Activated CD4-positive, alpha-beta T cell treated with anti-CD3 and anti-CD28 coated beads for 36 hours (primary cell): ENCODE measurements at regions not wholly inside any gene's neighbourhood (a gene's known extent, or its start where the extent isn't known, plus 50 kb on each side); places are given as distances from the start of the nearest gene placed in this dataset.

Experiments
- ATAC-seq: fragments of 200-7000 bp; cut with Tn5 transposase; one replicate; pipeline ENCODE4 v1.10.0; 2021; ENCODE audit warnings: mild to moderate bottlenecking, moderate library complexity
- CTCF ChIA-PET: fragments of 350-600 bp; sonication (Branson Sonifier 250); formaldehyde crosslinking; loops from one replicate; lab custom pipeline; 2021; ENCODE audit warnings: antibody characterized with exemption; lab: Charles Lee
- POLR2A ChIA-PET: fragments of 350-600 bp; sonication (Branson Sonifier 250); formaldehyde crosslinking; loops from one replicate; lab custom pipeline; 2021; ENCODE audit warnings: antibody characterized with exemption, inconsistent platforms; lab: Charles Lee
- DNase-seq: peaks from one replicate; pipeline ENCODE4 v3.0.0-alpha.2; 2020
- H3K27ac Mint-ChIP-seq: one replicate; pipeline ENCODE4 v1.8.0; 2021; ENCODE audit warnings: mixed read lengths
- H3K27me3 Mint-ChIP-seq: one replicate; pipeline ENCODE4 v1.8.0; 2021; ENCODE audit warnings: mixed read lengths
- H3K36me3 Mint-ChIP-seq: one replicate; pipeline ENCODE4 v1.8.0; 2021; ENCODE audit warnings: low read depth, mixed read lengths
- H3K4me1 Mint-ChIP-seq: one replicate; pipeline ENCODE4 v1.8.0; 2021; ENCODE audit warnings: mixed read lengths
- H3K4me3 Mint-ChIP-seq: one replicate; pipeline ENCODE4 v1.8.0; 2021; ENCODE audit warnings: mild to moderate bottlenecking, moderate library complexity, mixed read lengths
- H3K9me3 Mint-ChIP-seq: one replicate; pipeline ENCODE4 v1.8.0; 2021; ENCODE audit warnings: low read depth, mixed read lengths
- intact Hi-C, 2 experiments: fragments of 100-400 bp; cut with DNase I in 1 of 2; cut with micrococcal nuclease in 1 of 2; formaldehyde crosslinking; loops; one replicate each; pipeline versions ENCODE4 v1.14.2 to v1.15.1; 2022 to 2024; cut with DNase I, micrococcal nuclease

DNA sequence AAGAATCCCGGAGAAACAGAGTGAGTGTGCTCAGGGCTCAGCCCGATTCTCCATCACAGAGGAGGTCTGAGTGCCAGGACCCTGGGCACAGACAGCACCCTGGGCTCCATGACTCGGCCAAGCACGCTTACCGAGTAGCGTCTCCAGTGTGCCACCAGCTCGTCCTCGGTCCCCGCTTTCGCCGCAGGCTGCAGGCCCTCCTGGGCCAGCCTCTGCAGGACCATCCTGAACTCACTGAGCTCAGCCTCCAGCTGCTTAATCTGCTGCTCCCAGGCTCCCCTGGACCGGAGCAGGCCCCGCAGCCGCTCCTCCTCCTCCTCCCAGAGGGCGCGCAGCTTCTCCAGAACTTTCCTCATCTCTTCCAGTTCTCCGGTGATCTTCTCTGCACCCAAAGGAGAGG is 61.2 kb downstream of the SYNE3 start:
- Mint-ChIP-seq H3K36me3 (peaks cover 20% of the 10 kb centered on the region), H3K9me3 (no peaks in the 10 kb centered on the region), H3K27me3 (no peaks in the 10 kb centered on the region), H3K27ac (no peak overlapping the region), H3K4me3 (no peak overlapping the region), H3K4me1 (peaks cover 9% of the 10 kb centered on the region)
- POLR2A ChIA-PET = no interaction called here
- CTCF ChIA-PET = interaction anchor here (0.7 to 6.0 kb wide), 2 partner anchors 13 to 630 kb away, joined by 4 to 35 read pairs; no protein-coding TSS in a partner anchor
- no peak for ATAC-seq
- DNase-seq = no peak
- intact Hi-C loops = no loop called here

DNA sequence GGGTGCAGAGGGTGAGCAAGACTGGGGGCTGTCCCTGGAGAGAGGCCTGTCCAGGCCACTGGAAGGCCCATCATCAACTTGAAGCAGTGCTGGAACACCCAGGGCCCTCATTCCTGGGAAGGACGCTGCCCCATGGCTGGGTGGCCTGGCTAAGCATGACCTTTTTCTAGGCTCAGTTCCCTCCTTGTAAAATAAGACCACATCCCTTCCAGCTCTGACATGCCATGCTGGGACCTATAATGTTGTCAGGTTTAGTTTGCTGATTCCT is 62.8 kb downstream of the SYNE3 start:
- DNase-seq (no peak), ATAC-seq (no peak)
- H3K4me3 Mint-ChIP-seq = no peak overlapping the region
- intact Hi-C loops = no loop called here
- ChIA-PET POLR2A (no interaction called here), CTCF (interaction anchor here (1.0 to 6.0 kb wide), 5 partner anchors 10 to 73 kb away, joined by 3 to 35 read pairs (median 7); no protein-coding TSS in a partner anchor)
- no peaks in the 10 kb centered on the region for H3K27me3 Mint-ChIP-seq
- H3K36me3 Mint-ChIP-seq = peaks cover 28% of the 10 kb centered on the region
- no peak overlapping the region for H3K27ac Mint-ChIP-seq
- peaks cover 3% of the 10 kb centered on the region for H3K4me1 Mint-ChIP-seq
- no peaks in the 10 kb centered on the region for H3K9me3 Mint-ChIP-seq

DNA sequence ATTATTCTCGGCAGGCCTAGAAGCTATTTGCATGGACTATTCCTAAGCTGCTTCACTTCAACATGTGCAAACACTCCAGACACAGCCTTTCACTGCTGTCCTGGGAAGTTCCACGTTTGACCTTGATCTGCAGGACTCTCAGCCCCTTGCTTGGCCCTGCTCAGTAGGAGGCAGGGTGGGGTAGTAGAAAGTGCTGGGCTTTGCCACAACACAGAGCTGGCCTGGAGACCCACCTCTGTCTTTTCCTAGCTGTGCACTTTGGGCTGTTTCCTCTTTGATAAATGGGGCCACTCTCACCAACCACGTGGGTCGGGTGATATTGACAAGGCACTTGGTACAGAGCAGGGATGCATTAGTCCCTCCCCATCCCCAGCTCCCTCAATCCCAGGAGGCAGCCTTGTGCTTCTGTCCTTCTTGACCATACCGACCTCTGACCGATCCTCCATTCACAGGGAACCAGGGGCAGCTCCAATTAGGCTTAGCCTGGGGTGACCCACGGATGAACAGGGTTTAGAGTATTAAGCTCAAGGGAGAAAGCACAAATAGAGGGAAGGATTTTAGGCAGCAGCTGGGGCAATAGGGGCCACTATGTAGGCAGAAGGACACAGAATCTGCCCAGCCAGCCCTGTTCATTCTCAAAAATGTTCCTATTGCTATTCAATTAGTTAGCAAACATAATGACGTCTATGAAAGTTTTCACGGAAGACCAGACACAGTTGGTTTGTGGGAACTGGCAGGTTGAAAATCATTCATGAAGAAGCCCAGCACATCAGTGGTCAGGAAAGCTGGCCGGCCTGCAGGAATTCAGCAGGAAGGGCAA is 63.3 kb downstream of the SYNE3 start:
- H3K36me3 Mint-ChIP-seq = peaks cover 28% of the 10 kb centered on the region
- intact Hi-C loops = no loop called here
- ATAC-seq = no peak
- no peaks in the 10 kb centered on the region for H3K4me1 Mint-ChIP-seq
- ChIA-PET POLR2A (no interaction called here), CTCF (interaction anchor here (0.9 to 6.0 kb wide), 6 partner anchors 10 to 74 kb away, joined by 3 to 35 read pairs (median 6); no protein-coding TSS in a partner anchor)
- H3K9me3 Mint-ChIP-seq = no peaks in the 10 kb centered on the region
- DNase-seq = no peak
- no peak overlapping the region for H3K4me3 Mint-ChIP-seq
- no peaks in the 10 kb centered on the region for H3K27me3 Mint-ChIP-seq
- H3K27ac Mint-ChIP-seq = no peak overlapping the region

DNA sequence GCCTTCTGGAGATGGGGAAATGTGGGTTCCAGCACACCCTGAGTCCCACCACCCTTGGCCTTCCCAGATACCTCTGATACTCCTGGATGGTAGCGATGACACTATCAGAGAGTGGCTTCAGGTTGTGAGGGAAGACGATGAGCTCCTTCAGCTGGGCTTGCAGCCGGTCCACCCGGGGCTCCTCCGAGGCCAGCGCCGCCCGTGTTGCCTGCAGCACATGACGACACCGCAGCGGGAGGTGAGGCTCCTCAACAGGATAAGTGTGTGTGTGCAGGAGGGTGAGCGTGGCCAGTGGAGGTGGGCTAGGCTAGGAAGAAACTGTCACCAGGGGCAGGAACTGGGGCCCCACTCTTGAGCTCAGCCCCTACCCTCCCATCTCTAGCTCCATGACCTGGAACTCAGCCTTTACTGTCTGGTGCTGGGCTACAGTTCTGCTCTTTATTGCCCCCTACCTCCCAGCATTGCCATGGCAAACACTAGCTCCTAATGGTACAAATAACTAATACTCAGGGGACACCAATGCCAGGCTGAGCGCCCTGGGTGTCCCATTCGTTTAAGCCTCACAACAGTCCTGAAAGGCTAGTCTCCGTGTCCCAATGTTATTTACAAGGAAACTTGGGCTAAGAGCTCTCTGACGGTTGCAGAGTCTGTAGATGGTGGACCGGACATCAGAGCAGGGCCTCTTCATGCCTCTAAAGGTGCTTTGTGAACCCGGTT is 64.1 kb downstream of the SYNE3 start:
- POLR2A ChIA-PET = no interaction called here
- peaks cover 30% of the 10 kb centered on the region for H3K36me3 Mint-ChIP-seq
- H3K9me3 Mint-ChIP-seq = no peaks in the 10 kb centered on the region
- CTCF ChIA-PET = interaction anchor here (0.5 to 6.0 kb wide), 7 partner anchors 10 to 79 kb away, joined by 3 to 35 read pairs (median 4); no protein-coding TSS in a partner anchor
- H3K4me1 Mint-ChIP-seq = no peaks in the 10 kb centered on the region
- no peak overlapping the region for H3K4me3 Mint-ChIP-seq
- ATAC-seq = no peak
- intact Hi-C loops = no loop called here
- DNase-seq = peak; percentile 26
- H3K27me3 Mint-ChIP-seq = no peaks in the 10 kb centered on the region
- H3K27ac Mint-ChIP-seq = no peak overlapping the region

- intact Hi-C loops = no loop called here
- CTCF ChIA-PET = interaction anchor here (0.5 to 6.0 kb wide), 4 partner anchors 7 to 74 kb away, joined by 3 to 35 read pairs (median 5); no protein-coding TSS in a partner anchor
Measured at GRCh38 chr14:95449131-95449530, 67.3 kb downstream of the SYNE3 start.

GRCh38 chr14:95446470-95446869 is 70.0 kb downstream of the SYNE3 start:
- POLR2A ChIA-PET = interaction anchor here (0.7 kb wide), 1 partner anchor 81 kb away, joined by 3 read pairs; no protein-coding TSS in a partner anchor
- Mint-ChIP-seq H3K4me3 (no peak overlapping the region), H3K9me3 (no peaks in the 10 kb centered on the region), H3K27ac (peak overlapping the region; percentile 65), H3K27me3 (no peaks in the 10 kb centered on the region), H3K36me3 (peaks cover 16% of the 10 kb centered on the region), H3K4me1 (peaks cover 4% of the 10 kb centered on the region)
- DNase-seq (no peak), ATAC-seq (no peak)
- intact Hi-C loops = no loop called here
- CTCF ChIA-PET = interaction anchor here (1.0 to 1.4 kb wide), 3 partner anchors 21 to 100 kb away, joined by 3 to 7 read pairs (median 3); no protein-coding TSS in a partner anchor

More at GRCh38 chr14:95449131-95449530, 67.3 kb downstream of the SYNE3 start:
- no peaks in the 10 kb centered on the region for H3K4me1 Mint-ChIP-seq
- peaks cover 23% of the 10 kb centered on the region for H3K36me3 Mint-ChIP-seq
- H3K9me3 Mint-ChIP-seq = no peaks in the 10 kb centered on the region
- POLR2A ChIA-PET = no interaction called here
- H3K27me3 Mint-ChIP-seq = no peaks in the 10 kb centered on the region
- no peak overlapping the region for H3K27ac Mint-ChIP-seq
- DNase-seq = no peak
- no peak for ATAC-seq
- no peak overlapping the region for H3K4me3 Mint-ChIP-seq

DNA sequence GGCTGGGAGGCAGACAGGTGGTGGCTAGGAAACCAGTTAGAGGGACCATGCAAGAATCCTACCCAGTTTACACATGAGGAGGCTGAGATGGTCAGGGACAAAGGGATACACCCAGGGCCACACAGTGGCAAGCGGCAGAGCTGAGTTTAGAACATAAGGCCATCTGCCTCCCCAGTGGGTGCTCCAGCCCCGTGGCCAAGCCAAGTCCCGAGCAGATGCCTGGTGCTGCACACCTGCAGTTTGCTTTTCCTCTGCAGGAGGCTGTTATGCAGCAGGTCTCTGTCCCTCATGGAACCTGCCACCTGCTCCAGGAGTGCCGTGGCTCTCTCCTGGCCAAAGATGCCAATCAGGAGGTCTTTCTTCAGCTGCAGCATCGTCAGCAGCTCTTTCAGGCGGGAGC is 70.8 kb downstream of the SYNE3 start:
- H3K36me3 Mint-ChIP-seq = peaks cover 12% of the 10 kb centered on the region
- no peak overlapping the region for H3K27ac Mint-ChIP-seq
- intact Hi-C loops = no loop called here
- H3K9me3 Mint-ChIP-seq = no peaks in the 10 kb centered on the region
- ATAC-seq (no peak), DNase-seq (no peak)
- H3K4me3 Mint-ChIP-seq = no peak overlapping the region
- POLR2A ChIA-PET = interaction anchor here (0.7 kb wide), 1 partner anchor 82 kb away, joined by 3 read pairs; no protein-coding TSS in a partner anchor
- peaks cover 4% of the 10 kb centered on the region for H3K4me1 Mint-ChIP-seq
- CTCF ChIA-PET = interaction anchor here (0.6 to 5.9 kb wide), 11 partner anchors 14 to 101 kb away, joined by 3 to 88 read pairs (median 3); partner anchors contain the start of gene GLRX5
- no peaks in the 10 kb centered on the region for H3K27me3 Mint-ChIP-seq

DNA sequence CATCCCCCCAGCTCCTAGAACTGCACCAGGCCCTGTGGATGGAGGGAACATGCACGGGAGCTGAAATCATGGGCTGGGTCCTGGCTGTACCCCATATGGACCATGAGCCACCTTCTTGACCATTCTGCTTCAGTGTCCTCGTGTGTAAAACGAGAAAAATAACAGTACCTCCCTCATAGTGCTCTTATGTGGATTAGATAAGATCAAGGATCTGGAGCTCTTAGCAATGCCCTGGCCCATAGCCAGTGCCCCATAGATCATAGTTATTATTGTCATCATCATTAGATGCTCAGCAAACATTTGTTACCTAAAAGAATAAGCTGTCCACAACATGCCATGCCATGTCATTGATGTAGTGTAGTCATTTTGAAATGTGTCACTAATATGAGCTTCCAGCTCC is 71.3 kb downstream of the SYNE3 start:
- ATAC-seq = no peak
- Mint-ChIP-seq H3K4me1 (peaks cover 4% of the 10 kb centered on the region), H3K27me3 (no peaks in the 10 kb centered on the region), H3K4me3 (no peak overlapping the region), H3K27ac (no peak overlapping the region), H3K36me3 (peaks cover 12% of the 10 kb centered on the region), H3K9me3 (no peaks in the 10 kb centered on the region)
- intact Hi-C loops = no loop called here
- DNase-seq = no peak
- ChIA-PET CTCF (interaction anchor here (0.6 to 5.9 kb wide), 12 partner anchors 27 to 501 kb away, joined by 3 to 88 read pairs (median 4); partner anchors contain the start of gene GLRX5), POLR2A (no interaction called here)

DNA sequence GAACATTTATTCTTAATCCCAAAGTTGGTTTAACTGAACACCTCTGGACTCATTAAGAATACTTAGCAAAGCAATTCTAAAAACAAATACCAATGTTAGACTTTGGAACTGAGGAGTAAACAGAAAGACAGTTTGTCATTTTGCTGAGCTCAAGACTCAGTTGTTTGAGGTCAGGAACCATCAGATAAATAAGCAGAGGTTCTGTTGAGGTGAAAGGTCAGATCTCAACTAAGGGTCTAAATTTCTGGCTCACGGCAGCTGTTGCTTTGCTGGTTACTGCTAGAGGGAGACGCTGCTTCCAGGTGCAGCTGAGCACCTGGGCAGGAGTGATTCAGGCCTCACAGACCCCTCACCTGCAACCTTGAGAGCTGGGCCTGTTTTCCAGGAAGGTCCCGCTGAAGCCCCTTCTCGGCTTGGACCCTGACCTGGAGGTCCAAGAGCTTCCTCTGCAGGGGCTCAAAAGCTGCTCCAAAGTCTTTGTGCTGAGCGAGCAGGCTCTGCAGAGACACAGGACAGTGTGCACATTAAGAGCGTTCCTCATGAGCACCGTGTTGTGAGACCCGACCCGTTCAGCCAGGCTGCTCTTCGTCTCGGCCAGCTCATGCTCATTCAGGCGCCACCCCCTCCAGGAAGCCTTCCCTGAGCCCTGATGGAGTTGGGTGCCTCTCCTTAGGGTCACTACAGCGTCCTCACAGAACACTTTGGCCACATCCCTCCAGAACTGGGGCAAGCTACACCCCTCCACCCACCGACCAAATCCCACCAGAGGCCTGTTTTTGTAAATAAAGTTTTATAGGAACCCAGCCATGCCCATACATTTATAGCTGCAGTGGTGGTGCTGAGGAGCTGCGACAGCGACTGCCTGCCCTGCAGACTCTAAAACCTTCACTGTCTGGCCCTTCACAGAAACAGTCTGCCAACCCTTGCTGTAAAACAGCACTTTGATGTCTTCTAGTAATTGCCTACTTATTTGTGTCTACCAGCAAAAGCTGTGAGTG is 72.0 kb downstream of the SYNE3 start:
- Mint-ChIP-seq H3K27me3 (no peaks in the 10 kb centered on the region), H3K36me3 (peaks cover 9% of the 10 kb centered on the region), H3K4me3 (no peak overlapping the region), H3K27ac (no peak overlapping the region), H3K9me3 (no peaks in the 10 kb centered on the region), H3K4me1 (peaks cover 4% of the 10 kb centered on the region)
- ChIA-PET CTCF (interaction anchor here (0.6 to 5.9 kb wide), 16 partner anchors 8 to 596 kb away, joined by 3 to 88 read pairs (median 3); partner anchors contain the start of gene GLRX5), POLR2A (no interaction called here)
- ATAC-seq (no peak), DNase-seq (no peak)
- intact Hi-C loops = no loop called here

DNA sequence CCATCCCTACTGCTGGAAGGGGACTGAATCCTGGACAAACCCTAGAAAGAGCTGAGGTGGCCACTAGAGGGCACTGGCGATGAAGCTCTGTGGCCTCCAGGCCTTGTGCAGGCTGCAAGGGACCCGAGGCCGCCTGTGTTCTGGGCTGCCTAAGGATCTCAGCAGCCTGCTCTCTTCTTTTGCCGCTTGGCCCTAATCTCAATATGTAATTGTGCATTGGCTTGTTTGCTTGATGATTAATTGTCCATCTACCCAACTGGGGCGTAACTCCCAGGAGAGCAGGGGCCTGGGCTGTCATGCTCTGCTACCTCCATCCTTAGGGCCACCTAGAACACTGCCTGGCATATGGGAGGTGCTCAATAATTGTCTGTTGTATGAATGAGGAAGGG is 73.8 kb downstream of the SYNE3 start:
- peaks cover 5% of the 10 kb centered on the region for H3K36me3 Mint-ChIP-seq
- peaks cover 4% of the 10 kb centered on the region for H3K4me1 Mint-ChIP-seq
- DNase-seq = peak; percentile 87
- peak; percentile 98 for ATAC-seq
- no peaks in the 10 kb centered on the region for H3K27me3 Mint-ChIP-seq
- CTCF ChIA-PET = interaction anchor here (0.6 to 5.9 kb wide), 25 partner anchors 10 to 324 kb away, joined by 3 to 88 read pairs (median 4); partner anchors contain the start of genes GLRX5 and SYNE3
- no peaks in the 10 kb centered on the region for H3K9me3 Mint-ChIP-seq
- intact Hi-C loops = loop anchor here (1.0 to 2.0 kb wide), 3 partner anchors 85 to 92 kb away; partner anchors contain the start of gene GLRX5 (in 1 of the 2)
- POLR2A ChIA-PET = interaction anchor here (1.2 kb wide), 1 partner anchor 84 kb away, joined by 7 read pairs; no protein-coding TSS in a partner anchor
- H3K27ac Mint-ChIP-seq = peak overlapping the region; percentile 82
- H3K4me3 Mint-ChIP-seq = no peak overlapping the region
